HG03280 (cell line): ENCODE measurements at regions not wholly inside any gene's neighbourhood (a gene's known extent, or its start where the extent isn't known, plus 50 kb on each side); places are given as distances from the start of the nearest gene placed in this dataset.
"Not testable (repeated sequence)": the region's sequence is repeated elsewhere in the genome, so short reads cannot be mapped to it uniquely, and the experiment has no call there.

Experiments used
- ATAC-seq: cut with Tn5 transposase; IDR thresholded peaks from one replicate; pipeline ENCODE4 v1.9.1; 2021; ENCODE audit warnings: mild to moderate bottlenecking, moderate library complexity; ENCODE audit not compliant: unreplicated experiment

- ATAC-seq = no peak
Measured at GRCh38 chr12:93079271-93079670, 150.2 kb upstream of the EEA1 start.

- ATAC-seq = no peak
Measured at GRCh38 chr12:93079976-93080375, 150.9 kb upstream of the EEA1 start.

- ATAC-seq = no peak
Measured at GRCh38 chr12:93080452-93080851, 151.4 kb upstream of the EEA1 start.

GRCh38 chr12:93080994-93081809 lies 152.1 kb upstream of the EEA1 start:
- ATAC-seq = no peak

GRCh38 chr12:93081810-93082165 lies 152.7 kb upstream of the EEA1 start:
- ATAC-seq = no peak

GRCh38 chr12:93085383-93086287 lies 156.5 kb upstream of the EEA1 start:
- ATAC-seq = no peak

GRCh38 chr12:93086288-93086727 lies 157.2 kb upstream of the EEA1 start:
- no peak for ATAC-seq

GRCh38 chr12:93087840-93088610 lies 158.9 kb upstream of the EEA1 start:
- ATAC-seq = no peak

GRCh38 chr12:93089805-93090569 lies 160.9 kb upstream of the EEA1 start:
- no peak for ATAC-seq

GRCh38 chr12:93090731-93091172 lies 161.7 kb upstream of the EEA1 start:
- ATAC-seq = no peak

GRCh38 chr12:93091886-93092648 lies 163.0 kb upstream of the EEA1 start:
- no peak for ATAC-seq

GRCh38 chr12:93092649-93092945 lies 163.5 kb upstream of the EEA1 start:
- ATAC-seq = no peak

- no peak for ATAC-seq
Measured at GRCh38 chr12:93093243-93093642, 164.1 kb upstream of the EEA1 start.

GRCh38 chr12:93094222-93094621 lies 165.1 kb upstream of the EEA1 start:
- not testable (repeated sequence) for ATAC-seq

GRCh38 chr12:93094988-93095737 lies 166.1 kb upstream of the EEA1 start:
- peak; percentile 95 for ATAC-seq

GRCh38 chr12:93097417-93097816 lies 168.3 kb upstream of the EEA1 start:
- no peak for ATAC-seq

- ATAC-seq = peak; percentile 44
Measured at GRCh38 chr12:93098077-93098476, 169.0 kb upstream of the EEA1 start.

GRCh38 chr12:93099792-93100191 lies 170.7 kb upstream of the EEA1 start:
- ATAC-seq = no peak

GRCh38 chr12:93100610-93101009 lies 171.5 kb upstream of the EEA1 start:
- no peak for ATAC-seq
